ENCODE measurements at regions not wholly inside any gene's neighbourhood (a gene's known extent, or its start where the extent isn't known, plus 50 kb on each side); places are given as distances from the start of the nearest gene placed in this dataset.

DNA sequence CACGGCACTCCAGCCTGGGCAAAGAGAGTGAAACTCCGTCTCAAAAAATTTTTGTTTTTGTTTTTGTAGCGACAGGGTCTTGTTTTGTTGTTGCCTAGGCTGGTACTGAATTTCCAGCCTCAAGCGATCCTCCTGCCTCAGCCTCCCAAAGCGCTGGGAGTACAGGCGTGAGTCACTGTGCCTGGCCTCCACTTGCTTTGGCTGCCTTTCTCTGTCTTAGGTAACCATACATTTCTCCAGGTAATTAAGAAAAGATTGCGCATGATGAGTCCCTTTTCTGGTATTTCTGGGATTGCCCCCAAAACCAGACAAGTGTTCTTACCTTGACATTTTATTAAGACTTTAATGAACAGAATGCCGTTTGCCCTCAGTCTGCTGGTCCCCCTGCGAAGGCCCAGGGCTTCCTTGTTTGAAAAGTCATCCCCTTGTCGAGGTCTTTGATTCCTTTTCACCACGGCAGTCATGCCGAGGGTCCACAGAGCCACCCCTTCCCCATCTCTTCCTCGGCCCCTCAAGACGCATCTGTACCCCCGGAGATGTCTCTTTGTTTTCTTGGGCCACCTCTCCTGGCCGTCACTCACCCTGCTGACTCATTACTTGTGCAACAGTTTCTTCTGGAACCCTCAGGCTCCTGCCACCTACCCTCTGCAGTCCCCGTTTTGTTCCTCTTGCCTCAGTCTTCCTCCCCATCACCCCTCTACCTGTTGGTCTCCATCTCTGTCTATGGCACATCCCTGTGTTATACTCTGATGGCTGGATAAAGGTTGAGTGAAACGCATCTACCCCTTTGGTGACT lies 151.0 kb downstream of the SEC14L1 start:
- DNase-seq (ENCODE audit: low spot score) = no peak
- no peaks in the 10 kb centered on the region for H3K9me3 Mint-ChIP-seq (ENCODE audit: unreplicated experiment)
- H3K27me3 Mint-ChIP-seq (ENCODE audit: unreplicated experiment) = peaks cover 1% of the 10 kb centered on the region
- no peak overlapping the region for H3K27ac Mint-ChIP-seq (ENCODE audit: unreplicated experiment)
- peaks cover 2% of the 10 kb centered on the region for H3K36me3 Mint-ChIP-seq (ENCODE audit: low read depth, unreplicated experiment)
- H3K4me3 Mint-ChIP-seq (ENCODE audit: unreplicated experiment) = peak overlapping the region; percentile 9
- TF ChIP-seq CTCF (IDR thresholded peaks at IDR 0.05; ENCODE audit: unreplicated experiment) = no peak
- peaks cover 28% of the 10 kb centered on the region for H3K4me1 Mint-ChIP-seq (ENCODE audit: unreplicated experiment)

DNA sequence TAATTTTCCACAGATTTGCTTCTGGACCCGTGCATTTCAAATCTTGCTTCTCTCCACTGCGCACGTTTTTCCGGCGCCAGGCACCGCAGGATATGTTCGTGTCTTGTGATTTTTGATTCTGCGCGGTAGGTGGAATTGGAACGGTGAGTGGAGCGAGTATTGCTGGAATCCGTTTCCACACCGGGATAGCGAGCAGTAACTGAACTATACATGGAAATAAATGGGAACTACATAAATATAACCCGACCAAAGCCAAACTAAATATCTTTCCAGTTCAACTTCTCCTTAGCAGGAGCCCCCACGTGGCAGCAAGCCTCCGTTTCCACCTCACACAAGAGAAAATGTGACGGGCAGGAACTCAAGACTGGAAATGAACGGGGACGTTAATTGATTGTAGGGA lies 154.0 kb downstream of the SEC14L1 start:
- TF ChIP-seq CTCF (IDR thresholded peaks at IDR 0.05; ENCODE audit: unreplicated experiment) = no peak
- DNase-seq (ENCODE audit: low spot score) = no peak

DNA sequence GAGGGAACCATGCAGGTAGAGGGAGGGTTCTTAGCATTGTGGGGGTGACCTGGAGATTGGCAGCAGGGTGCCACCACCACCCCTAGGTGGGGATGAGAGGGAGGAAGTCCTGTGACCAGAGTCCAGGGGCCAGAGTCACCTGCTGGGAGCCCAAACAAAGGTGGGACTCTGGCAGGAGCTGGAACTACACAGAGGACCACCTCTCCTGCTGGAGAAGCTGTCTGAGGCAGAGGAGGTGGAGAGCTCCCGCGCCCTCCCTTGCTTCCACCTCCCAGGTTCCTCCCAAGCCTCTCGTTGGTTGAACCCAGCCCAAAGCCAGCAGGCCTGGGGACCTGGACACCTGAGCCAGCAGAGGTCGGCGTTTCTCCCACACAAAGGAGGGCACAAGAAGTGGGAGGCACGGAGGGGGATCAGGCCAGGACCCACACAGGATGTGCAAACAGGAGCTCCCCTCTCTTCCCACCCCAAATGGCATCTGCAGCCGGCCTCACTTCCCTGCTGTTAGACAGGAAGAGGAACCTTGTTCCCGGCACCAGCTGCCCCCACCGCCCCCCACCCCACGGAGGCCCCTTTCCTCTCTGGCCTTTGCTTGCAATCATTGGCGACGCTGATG lies 154.6 kb downstream of the SEC14L1 start:
- Mint-ChIP-seq H3K27me3 (ENCODE audit: unreplicated experiment) (peaks cover 2% of the 10 kb centered on the region), H3K36me3 (ENCODE audit: low read depth, unreplicated experiment) (peaks cover 17% of the 10 kb centered on the region), H3K27ac (ENCODE audit: unreplicated experiment) (no peak overlapping the region), H3K4me1 (ENCODE audit: unreplicated experiment) (peaks cover 18% of the 10 kb centered on the region), H3K4me3 (ENCODE audit: unreplicated experiment) (no peak overlapping the region), H3K9me3 (ENCODE audit: unreplicated experiment) (no peaks in the 10 kb centered on the region)
- TF ChIP-seq CTCF (IDR thresholded peaks at IDR 0.05; ENCODE audit: unreplicated experiment) = no peak
- DNase-seq (ENCODE audit: low spot score) = no peak

More for the DNA sequence above, 154.0 kb downstream of the SEC14L1 start:
- Mint-ChIP-seq H3K4me3 (ENCODE audit: unreplicated experiment) (no peak overlapping the region), H3K27ac (ENCODE audit: unreplicated experiment) (no peak overlapping the region), H3K4me1 (ENCODE audit: unreplicated experiment) (peaks cover 20% of the 10 kb centered on the region), H3K27me3 (ENCODE audit: unreplicated experiment) (peaks cover 2% of the 10 kb centered on the region), H3K36me3 (ENCODE audit: low read depth, unreplicated experiment) (peaks cover 17% of the 10 kb centered on the region), H3K9me3 (ENCODE audit: unreplicated experiment) (no peaks in the 10 kb centered on the region)

GRCh38 chr17:77296769-77297409 lies 156.1 kb downstream of the SEC14L1 start:
- H3K4me1 Mint-ChIP-seq (ENCODE audit: unreplicated experiment) = peaks cover 18% of the 10 kb centered on the region
- H3K4me3 Mint-ChIP-seq (ENCODE audit: unreplicated experiment) = peak overlapping the region; percentile 11
- no peaks in the 10 kb centered on the region for H3K9me3 Mint-ChIP-seq (ENCODE audit: unreplicated experiment)
- DNase-seq (ENCODE audit: low spot score) = no peak
- H3K36me3 Mint-ChIP-seq (ENCODE audit: low read depth, unreplicated experiment) = peaks cover 17% of the 10 kb centered on the region
- no peak for TF ChIP-seq CTCF (IDR thresholded peaks at IDR 0.05; ENCODE audit: unreplicated experiment)
- H3K27me3 Mint-ChIP-seq (ENCODE audit: unreplicated experiment) = peaks cover 2% of the 10 kb centered on the region
- peak overlapping the region; percentile 33 for H3K27ac Mint-ChIP-seq (ENCODE audit: unreplicated experiment)
